ENCODE measurements at regions not wholly inside any gene's neighbourhood (a gene's known extent, or its start where the extent isn't known, plus 50 kb on each side); places are given as distances from the start of the nearest gene placed in this dataset.

DNA sequence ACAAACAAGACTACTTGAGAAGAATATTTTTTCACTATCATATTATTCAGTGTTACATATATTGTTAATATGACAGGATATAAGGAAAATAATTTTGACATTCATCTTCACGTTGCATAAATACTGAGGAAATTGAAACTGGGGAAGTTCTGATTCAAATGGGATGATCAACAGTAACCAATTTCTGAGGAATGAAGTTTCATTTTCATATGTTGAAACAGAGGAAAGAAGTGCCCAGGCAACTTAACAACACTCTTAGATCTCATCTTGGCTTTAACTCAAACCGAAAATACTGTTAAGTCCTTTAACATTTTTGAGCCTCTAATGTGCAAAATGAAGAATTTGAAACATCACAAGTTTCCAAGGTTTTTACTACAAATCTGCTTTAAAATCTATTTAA, 612.2 kb upstream of the VRK2 start:
- Histone ChIP-seq H3K36me3 (no peaks in the 10 kb centered on the region), H3K4me3 (no peak overlapping the region), H3K9me3 (replicated peaks) (no peaks in the 10 kb centered on the region), H3K27me3 (replicated peaks) (no peaks in the 10 kb centered on the region), H3K4me1 (replicated peaks) (no peaks in the 10 kb centered on the region), H3K27ac (no peak overlapping the region)
- no peak for DNase-seq (ENCODE audit: low read depth in 1 of 2, low spot score in 2 of 2)

GRCh38 chr2:57434972-57435371, 611.6 kb upstream of the VRK2 start:
- no peaks in the 10 kb centered on the region for H3K36me3 ChIP-seq
- no peak overlapping the region for H3K4me3 ChIP-seq
- no peaks in the 10 kb centered on the region for H3K4me1 ChIP-seq (replicated peaks)
- H3K27me3 ChIP-seq (replicated peaks), result no peaks in the 10 kb centered on the region
- no peaks in the 10 kb centered on the region for H3K9me3 ChIP-seq (replicated peaks)
- H3K27ac ChIP-seq, result no peak overlapping the region
- DNase-seq (ENCODE audit: low read depth in 1 of 2, low spot score in 2 of 2), result no peak

DNA sequence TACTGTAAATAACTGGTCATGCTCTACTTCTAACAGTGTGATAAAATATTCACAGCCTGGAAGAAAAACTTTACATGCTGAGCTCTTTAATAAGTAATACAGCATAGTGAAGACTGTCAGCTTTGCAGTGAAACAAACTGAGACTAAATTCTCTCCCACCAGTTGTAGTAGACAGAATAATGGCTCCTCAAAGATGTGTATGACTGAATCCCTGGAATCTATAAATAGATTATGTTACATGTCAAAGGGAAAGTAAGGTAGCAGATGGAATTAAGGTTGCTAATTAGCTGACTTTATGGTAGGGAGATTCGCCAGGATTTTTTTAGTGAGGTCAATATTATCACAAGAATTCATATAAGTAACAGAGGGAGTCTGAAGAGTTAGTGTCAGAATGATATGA, 609.5 kb upstream of the VRK2 start:
- no peak overlapping the region for H3K4me3 ChIP-seq
- H3K9me3 ChIP-seq (replicated peaks), result no peaks in the 10 kb centered on the region
- H3K36me3 ChIP-seq, result no peaks in the 10 kb centered on the region
- no peak for DNase-seq (ENCODE audit: low read depth in 1 of 2, low spot score in 2 of 2)
- no peak overlapping the region for H3K27ac ChIP-seq
- H3K27me3 ChIP-seq (replicated peaks), result 0 out of 2 replicates have a peak, but pooled peaks cover 3% of the 10 kb centered on the region
- H3K4me1 ChIP-seq (replicated peaks), result no peaks in the 10 kb centered on the region

DNA sequence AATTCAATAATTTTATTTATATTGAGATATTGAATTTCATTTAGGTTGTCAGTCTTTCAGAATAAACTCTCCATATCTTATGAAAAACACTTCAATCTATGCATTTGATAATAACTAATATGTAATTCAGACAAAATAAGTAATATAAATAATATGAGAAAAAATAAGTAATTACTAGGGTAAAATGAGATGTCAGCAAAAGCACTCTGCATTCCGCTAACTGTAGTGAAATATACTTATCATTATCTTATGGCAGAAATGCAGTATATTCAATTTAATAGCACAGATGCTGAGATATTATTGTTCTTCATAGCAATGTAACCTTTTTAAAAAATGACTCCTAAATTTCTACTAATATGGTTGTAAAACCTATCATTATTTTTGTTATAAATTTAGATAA, 606.2 kb upstream of the VRK2 start:
- H3K36me3 ChIP-seq, result no peaks in the 10 kb centered on the region

GRCh38 chr2:57443086-57443485, 603.5 kb upstream of the VRK2 start:
- no peaks in the 10 kb centered on the region for H3K4me1 ChIP-seq (replicated peaks)
- peaks cover 3% of the 10 kb centered on the region; the same call in 1 of the 2 replicates for H3K27me3 ChIP-seq (replicated peaks)
- no peak overlapping the region for H3K27ac ChIP-seq
- no peak overlapping the region for H3K4me3 ChIP-seq
- H3K36me3 ChIP-seq, result no peaks in the 10 kb centered on the region
- no peaks in the 10 kb centered on the region for H3K9me3 ChIP-seq (replicated peaks)
- no peak for DNase-seq (ENCODE audit: low read depth in 1 of 2, low spot score in 2 of 2)

More for the DNA sequence above, 606.2 kb upstream of the VRK2 start:
- peaks cover 3% of the 10 kb centered on the region; the same call in 1 of the 2 replicates for H3K27me3 ChIP-seq (replicated peaks)
- no peaks in the 10 kb centered on the region for H3K4me1 ChIP-seq (replicated peaks)
- no peak overlapping the region for H3K4me3 ChIP-seq
- no peaks in the 10 kb centered on the region for H3K9me3 ChIP-seq (replicated peaks)
- DNase-seq (ENCODE audit: low read depth in 1 of 2, low spot score in 2 of 2), result no peak
- H3K27ac ChIP-seq, result no peak overlapping the region

DNA sequence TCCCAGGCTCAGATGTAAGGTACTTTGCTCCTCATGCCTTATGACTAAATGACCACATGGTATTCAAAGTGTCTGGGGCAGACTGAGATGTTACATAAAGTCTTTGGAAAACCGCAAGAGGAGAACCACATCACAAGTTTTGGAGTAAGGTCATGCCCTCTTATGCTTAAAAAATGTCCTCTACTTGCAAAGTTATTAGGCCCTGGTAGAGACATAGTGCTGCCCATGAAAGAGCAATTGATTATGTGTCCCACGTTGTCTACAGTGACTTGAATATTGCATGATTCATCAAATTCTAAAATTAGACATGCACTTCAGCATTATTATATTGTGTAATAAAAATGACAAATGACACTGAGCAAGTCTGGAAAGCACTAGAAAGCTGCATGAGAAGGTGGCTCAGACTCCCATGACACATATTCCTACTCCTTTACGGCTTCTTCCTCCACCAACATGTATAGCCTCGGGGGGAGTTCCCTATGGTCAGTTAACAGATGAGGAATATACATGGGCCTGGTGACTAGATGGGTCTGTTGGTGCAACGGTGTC, 602.6 kb upstream of the VRK2 start:
- H3K4me1 ChIP-seq (replicated peaks), result no peaks in the 10 kb centered on the region
- H3K4me3 ChIP-seq, result no peak overlapping the region
- no peak overlapping the region for H3K27ac ChIP-seq
- H3K36me3 ChIP-seq, result no peaks in the 10 kb centered on the region
- DNase-seq (ENCODE audit: low read depth in 1 of 2, low spot score in 2 of 2), result no peak
- no peaks in the 10 kb centered on the region for H3K9me3 ChIP-seq (replicated peaks)
- H3K27me3 ChIP-seq (replicated peaks), result peaks cover 3% of the 10 kb centered on the region; the same call in 1 of the 2 replicates

- Histone ChIP-seq H3K9me3 (replicated peaks) (no peaks in the 10 kb centered on the region), H3K27me3 (replicated peaks) (peaks cover 3% of the 10 kb centered on the region; the same call in 1 of the 2 replicates), H3K4me3 (no peak overlapping the region), H3K27ac (no peak overlapping the region), H3K36me3 (no peaks in the 10 kb centered on the region), H3K4me1 (replicated peaks) (no peaks in the 10 kb centered on the region)
- no peak for DNase-seq (ENCODE audit: low read depth in 1 of 2, low spot score in 2 of 2)
Measured at GRCh38 chr2:57444752-57445430, 601.7 kb upstream of the VRK2 start.

DNA sequence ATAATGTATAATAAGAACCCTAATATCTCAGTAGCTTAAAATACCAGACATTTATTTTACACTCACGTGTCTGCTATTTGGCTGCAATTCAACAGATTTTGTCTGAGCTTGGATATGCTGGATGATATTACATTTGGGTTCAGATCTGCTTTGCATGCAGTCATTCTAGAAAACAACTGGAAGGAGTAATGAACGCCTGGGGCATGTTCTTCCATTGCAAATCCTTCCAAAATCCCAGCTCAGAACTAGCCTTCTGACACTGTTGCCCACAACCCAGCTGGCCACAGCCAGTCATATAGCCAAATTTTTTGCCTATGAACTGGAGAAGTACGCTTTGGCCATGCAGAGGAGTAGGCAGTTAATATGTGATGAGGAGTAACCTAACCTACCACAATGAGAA, 597.8 kb upstream of the VRK2 start:
- Histone ChIP-seq H3K27me3 (replicated peaks) (no peaks in the 10 kb centered on the region), H3K4me1 (replicated peaks) (no peaks in the 10 kb centered on the region), H3K36me3 (no peaks in the 10 kb centered on the region), H3K4me3 (no peak overlapping the region), H3K9me3 (replicated peaks) (no peaks in the 10 kb centered on the region; the same call in 1 of the 2 replicates), H3K27ac (no peak overlapping the region)
- DNase-seq (ENCODE audit: low read depth in 1 of 2, low spot score in 2 of 2), result no peak

DNA sequence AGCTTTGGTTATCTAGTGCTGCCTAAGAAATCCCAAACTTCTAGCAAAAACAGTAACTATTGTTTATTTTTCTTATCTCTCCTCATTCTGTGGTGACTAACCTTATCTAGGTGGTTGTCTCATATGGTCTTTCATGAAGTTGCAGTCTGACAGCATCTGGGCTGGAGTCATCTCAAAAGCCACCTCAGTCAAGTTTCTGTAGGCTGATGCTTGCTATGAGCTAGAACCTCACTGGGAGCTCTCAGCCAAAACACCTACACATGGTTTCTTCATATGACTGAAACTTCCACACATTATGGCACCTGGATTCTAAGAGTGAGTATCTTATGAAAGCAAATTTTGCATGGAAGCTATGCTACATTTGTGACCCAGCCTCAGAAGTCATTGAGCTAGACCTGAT, 596.4 kb upstream of the VRK2 start:
- no peak overlapping the region for H3K4me3 ChIP-seq
- no peaks in the 10 kb centered on the region for H3K36me3 ChIP-seq
- DNase-seq (ENCODE audit: low read depth in 1 of 2, low spot score in 2 of 2), result no peak
- no peaks in the 10 kb centered on the region; the same call in 1 of the 2 replicates for H3K9me3 ChIP-seq (replicated peaks)
- no peak overlapping the region for H3K27ac ChIP-seq
- no peaks in the 10 kb centered on the region for H3K4me1 ChIP-seq (replicated peaks)
- no peaks in the 10 kb centered on the region for H3K27me3 ChIP-seq (replicated peaks)

DNA sequence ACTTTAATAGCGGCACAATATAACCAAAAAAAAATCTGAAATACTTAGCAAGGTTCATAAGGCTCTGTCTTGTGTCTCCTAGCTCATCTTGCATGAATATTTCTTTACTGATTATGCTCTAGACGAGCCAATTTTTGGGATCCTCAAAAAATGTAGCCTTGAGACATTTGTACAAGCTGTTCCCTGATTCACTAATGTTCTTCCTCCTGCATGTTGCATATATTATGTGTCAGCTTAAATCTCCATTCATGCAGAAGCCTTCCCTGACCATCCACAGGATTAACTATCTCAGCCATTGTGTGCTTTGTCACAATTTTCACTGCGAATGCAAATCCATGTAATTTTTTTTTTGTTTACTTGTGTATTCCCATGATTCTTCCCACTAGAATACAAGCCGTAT, 594.0 kb upstream of the VRK2 start:
- Histone ChIP-seq H3K4me3 (no peak overlapping the region), H3K4me1 (replicated peaks) (no peaks in the 10 kb centered on the region), H3K27ac (no peak overlapping the region), H3K9me3 (replicated peaks) (no peaks in the 10 kb centered on the region; the same call in 1 of the 2 replicates), H3K36me3 (no peaks in the 10 kb centered on the region), H3K27me3 (replicated peaks) (no peaks in the 10 kb centered on the region)
- DNase-seq (ENCODE audit: low read depth in 1 of 2, low spot score in 2 of 2), result no peak

- no peaks in the 10 kb centered on the region for H3K27me3 ChIP-seq (replicated peaks)
- DNase-seq (ENCODE audit: low read depth in 1 of 2, low spot score in 2 of 2), result no peak
- no peak overlapping the region for H3K4me3 ChIP-seq
- H3K27ac ChIP-seq, result no peak overlapping the region
- H3K9me3 ChIP-seq (replicated peaks), result no peaks in the 10 kb centered on the region; the same call in 1 of the 2 replicates
- H3K4me1 ChIP-seq (replicated peaks), result no peaks in the 10 kb centered on the region
- no peaks in the 10 kb centered on the region for H3K36me3 ChIP-seq
Measured at GRCh38 chr2:57453945-57454344, 592.7 kb upstream of the VRK2 start.

- no peaks in the 10 kb centered on the region for H3K36me3 ChIP-seq
- no peak overlapping the region for H3K4me3 ChIP-seq
- H3K27ac ChIP-seq, result no peak overlapping the region
- DNase-seq (ENCODE audit: low read depth in 1 of 2, low spot score in 2 of 2), result no peak
- H3K27me3 ChIP-seq (replicated peaks), result no peaks in the 10 kb centered on the region
- no peaks in the 10 kb centered on the region for H3K4me1 ChIP-seq (replicated peaks)
- H3K9me3 ChIP-seq (replicated peaks), result no peaks in the 10 kb centered on the region
Measured at GRCh38 chr2:57460396-57461276, 586.0 kb upstream of the VRK2 start.

DNA sequence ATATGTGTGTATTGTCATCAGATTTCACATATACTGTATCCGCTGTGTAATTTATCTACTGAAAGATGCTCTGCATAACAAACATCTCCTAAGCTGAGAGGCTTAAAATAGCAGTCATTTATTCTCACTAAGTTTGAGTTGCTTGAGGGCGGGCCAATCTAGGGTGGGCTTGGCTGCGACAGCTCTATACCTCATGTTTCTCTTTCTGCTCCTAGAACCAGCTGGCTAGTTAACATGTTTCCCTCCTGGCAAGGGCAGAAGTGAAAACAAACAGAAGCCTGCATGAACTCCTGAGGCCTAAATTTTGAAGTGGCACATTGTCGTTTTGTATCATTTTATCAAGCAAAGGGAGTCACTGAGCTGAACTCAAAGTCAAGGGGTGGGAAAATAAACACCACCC, 585.0 kb upstream of the VRK2 start:
- H3K27me3 ChIP-seq (replicated peaks), result no peaks in the 10 kb centered on the region
- H3K9me3 ChIP-seq (replicated peaks), result no peaks in the 10 kb centered on the region
- no peak overlapping the region for H3K4me3 ChIP-seq
- no peaks in the 10 kb centered on the region for H3K36me3 ChIP-seq
- no peak overlapping the region for H3K27ac ChIP-seq
- no peak for DNase-seq (ENCODE audit: low read depth in 1 of 2, low spot score in 2 of 2)
- H3K4me1 ChIP-seq (replicated peaks), result no peaks in the 10 kb centered on the region

- no peak for DNase-seq (ENCODE audit: low read depth in 1 of 2, low spot score in 2 of 2)
- H3K4me3 ChIP-seq, result no peak overlapping the region
- H3K36me3 ChIP-seq, result no peaks in the 10 kb centered on the region
- no peak overlapping the region for H3K27ac ChIP-seq
- no peaks in the 10 kb centered on the region for H3K27me3 ChIP-seq (replicated peaks)
- H3K9me3 ChIP-seq (replicated peaks), result no peaks in the 10 kb centered on the region
- H3K4me1 ChIP-seq (replicated peaks), result no peaks in the 10 kb centered on the region
Measured at GRCh38 chr2:57465067-57465466, 581.5 kb upstream of the VRK2 start.

All from SJSA1 (cell line).